Left ventricle myocardium inferior (tissue), 1 donor: ENCODE measurements at regions not wholly inside any gene's neighbourhood (a gene's known extent, or its start where the extent isn't known, plus 50 kb on each side); places are given as distances from the start of the nearest gene placed in this dataset.

Experiments used
- DNase-seq: peaks from one replicate; pipeline ENCODE4 v3.0.0-alpha.2; 2020
- H3K27ac ChIP-seq: fragments of 200-600 bp; replicated peaks from 2 replicates; pipeline ENCODE4 v1.8.0; 2021
- H3K27me3 ChIP-seq: fragments of 200-600 bp; 2 replicates; pipeline ENCODE4 v1.8.0; 2021; ENCODE audit warnings: low read depth
- H3K36me3 ChIP-seq: fragments of 200-600 bp; 2 replicates; pipeline ENCODE4 v1.8.0; 2021
- H3K4me1 ChIP-seq: fragments of 200-600 bp; 2 replicates; pipeline ENCODE4 v1.8.0; 2021
- H3K4me3 ChIP-seq: fragments of 200-600 bp; 2 replicates; pipeline ENCODE4 v1.8.0; 2021; ENCODE audit warnings: mild to moderate bottlenecking, moderate library complexity
- H3K9me3 ChIP-seq: fragments of 200-600 bp; replicated peaks from 2 replicates; pipeline ENCODE4 v1.8.0; 2021
- intact Hi-C: fragments of 100-400 bp; cut with micrococcal nuclease; formaldehyde crosslinking; loops from one replicate; pipeline ENCODE4 v1.11.0; 2022
- TF ChIP-seq, protein P1 (sequence below): fragments of 200-600 bp; IDR thresholded peaks from 2 replicates; pipeline ENCODE4 v1.8.0; 2021; ENCODE audit warnings: antibody characterized with exemption, mild to moderate bottlenecking, borderline replicate concordance
- donor health status: DM: no; HTN: yes; CAD: no; lungs with severe emphysema.

DNA sequence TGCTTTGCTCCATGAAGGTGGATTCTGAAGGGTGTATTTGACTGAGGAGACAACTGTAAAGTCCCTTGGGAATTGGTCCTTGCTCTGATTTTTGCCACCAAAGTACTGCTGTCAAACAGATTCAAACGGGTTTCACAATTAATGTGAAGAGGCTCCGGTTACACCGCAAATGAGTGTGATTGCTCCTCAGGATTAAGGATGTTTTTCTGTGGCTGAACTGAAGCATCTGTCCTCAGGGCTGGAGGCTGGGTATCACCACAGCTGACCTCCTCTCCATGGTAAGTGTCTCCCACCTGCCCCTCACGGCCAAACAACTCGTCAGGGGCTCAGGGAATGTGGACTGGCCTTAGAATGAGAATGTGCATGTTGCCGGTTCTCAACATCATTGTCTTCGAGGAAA is 130.4 kb upstream of the NDUFV2 start:
- peaks cover 9% of the 10 kb centered on the region for H3K27me3 ChIP-seq
- TF ChIP-seq, protein P1, sequence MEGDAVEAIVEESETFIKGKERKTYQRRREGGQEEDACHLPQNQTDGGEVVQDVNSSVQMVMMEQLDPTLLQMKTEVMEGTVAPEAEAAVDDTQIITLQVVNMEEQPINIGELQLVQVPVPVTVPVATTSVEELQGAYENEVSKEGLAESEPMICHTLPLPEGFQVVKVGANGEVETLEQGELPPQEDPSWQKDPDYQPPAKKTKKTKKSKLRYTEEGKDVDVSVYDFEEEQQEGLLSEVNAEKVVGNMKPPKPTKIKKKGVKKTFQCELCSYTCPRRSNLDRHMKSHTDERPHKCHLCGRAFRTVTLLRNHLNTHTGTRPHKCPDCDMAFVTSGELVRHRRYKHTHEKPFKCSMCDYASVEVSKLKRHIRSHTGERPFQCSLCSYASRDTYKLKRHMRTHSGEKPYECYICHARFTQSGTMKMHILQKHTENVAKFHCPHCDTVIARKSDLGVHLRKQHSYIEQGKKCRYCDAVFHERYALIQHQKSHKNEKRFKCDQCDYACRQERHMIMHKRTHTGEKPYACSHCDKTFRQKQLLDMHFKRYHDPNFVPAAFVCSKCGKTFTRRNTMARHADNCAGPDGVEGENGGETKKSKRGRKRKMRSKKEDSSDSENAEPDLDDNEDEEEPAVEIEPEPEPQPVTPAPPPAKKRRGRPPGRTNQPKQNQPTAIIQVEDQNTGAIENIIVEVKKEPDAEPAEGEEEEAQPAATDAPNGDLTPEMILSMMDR, result no peak

GRCh38 chr18:8974279-8974678 is 128.2 kb upstream of the NDUFV2 start:
- DNase-seq, result no peak
- Histone ChIP-seq H3K36me3 (no peaks in the 10 kb centered on the region), H3K4me3 (no peak overlapping the region), H3K27ac (no peak overlapping the region), H3K4me1 (no peaks in the 10 kb centered on the region), H3K9me3 (peaks cover 19% of the 10 kb centered on the region), H3K27me3 (peaks cover 3% of the 10 kb centered on the region)
- intact Hi-C loops, result no loop called here
- TF ChIP-seq, protein P1, result no peak

More for the DNA sequence above, 130.4 kb upstream of the NDUFV2 start:
- Histone ChIP-seq H3K9me3 (peaks cover 19% of the 10 kb centered on the region), H3K4me3 (no peak overlapping the region), H3K36me3 (no peaks in the 10 kb centered on the region), H3K27ac (no peak overlapping the region), H3K4me1 (no peaks in the 10 kb centered on the region)
- no peak for DNase-seq
- intact Hi-C loops, result no loop called here

DNA sequence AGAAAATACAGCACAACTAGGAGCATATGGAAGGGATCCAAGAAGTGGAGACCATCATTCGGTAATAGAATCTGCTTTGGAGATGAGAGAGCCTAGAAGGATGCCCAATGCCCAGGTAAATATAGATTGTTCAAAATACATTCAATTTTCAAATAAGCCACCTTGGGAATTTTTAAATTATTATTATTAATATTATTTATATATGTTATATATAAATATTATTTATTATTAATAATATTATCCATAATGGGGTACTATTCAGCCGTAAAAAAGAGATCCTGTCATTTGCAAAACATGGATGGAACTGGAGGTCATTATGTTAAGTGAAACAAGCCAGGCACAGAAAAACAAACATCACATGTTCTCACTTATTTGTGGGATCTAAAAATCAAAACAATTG is 127.8 kb upstream of the NDUFV2 start:
- Histone ChIP-seq H3K4me3 (no peak overlapping the region), H3K4me1 (no peaks in the 10 kb centered on the region), H3K36me3 (no peaks in the 10 kb centered on the region), H3K27me3 (peaks cover 3% of the 10 kb centered on the region), H3K27ac (no peak overlapping the region), H3K9me3 (peaks cover 19% of the 10 kb centered on the region)
- TF ChIP-seq, protein P1, result no peak
- no peak for DNase-seq
- intact Hi-C loops, result no loop called here

- no peak for DNase-seq
- Histone ChIP-seq H3K9me3 (peaks cover 19% of the 10 kb centered on the region), H3K4me3 (no peak overlapping the region), H3K27me3 (peaks cover 3% of the 10 kb centered on the region), H3K36me3 (no peaks in the 10 kb centered on the region), H3K27ac (no peak overlapping the region), H3K4me1 (no peaks in the 10 kb centered on the region)
- TF ChIP-seq, protein P1, result no peak
- intact Hi-C loops, result no loop called here
Measured at GRCh38 chr18:8975624-8976023, 126.9 kb upstream of the NDUFV2 start.

DNA sequence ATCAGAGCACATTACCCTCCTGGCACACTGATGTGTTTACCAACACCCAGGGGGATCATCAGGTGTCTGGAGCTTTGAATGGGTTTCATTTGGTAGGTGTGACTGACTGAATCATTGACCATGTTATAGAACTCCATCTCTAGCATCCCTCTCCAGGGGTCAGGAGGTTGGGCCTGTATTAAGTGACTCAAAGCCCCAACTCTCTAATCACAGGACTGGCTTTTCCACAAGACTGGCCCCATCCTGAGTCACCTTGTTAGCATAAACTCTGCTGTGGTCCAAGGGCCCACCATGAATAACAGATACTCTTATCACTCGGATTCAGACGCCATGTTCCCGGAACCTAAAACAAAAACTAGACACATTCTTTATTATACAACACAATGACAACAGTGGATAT is 125.9 kb upstream of the NDUFV2 start:
- Histone ChIP-seq H3K27me3 (peaks cover 3% of the 10 kb centered on the region), H3K4me3 (no peak overlapping the region), H3K36me3 (no peaks in the 10 kb centered on the region), H3K4me1 (no peaks in the 10 kb centered on the region), H3K27ac (no peak overlapping the region), H3K9me3 (peaks cover 19% of the 10 kb centered on the region)
- TF ChIP-seq, protein P1, result no peak
- DNase-seq, result no peak
- intact Hi-C loops, result no loop called here

- no peaks in the 10 kb centered on the region for H3K36me3 ChIP-seq
- DNase-seq, result no peak
- TF ChIP-seq, protein P1, result no peak
- H3K4me3 ChIP-seq, result no peak overlapping the region
- peaks cover 3% of the 10 kb centered on the region for H3K27me3 ChIP-seq
- no peak overlapping the region for H3K27ac ChIP-seq
- H3K4me1 ChIP-seq, result no peaks in the 10 kb centered on the region
- peaks cover 19% of the 10 kb centered on the region for H3K9me3 ChIP-seq
- intact Hi-C loops, result no loop called here
Measured at GRCh38 chr18:8977166-8977565, 125.3 kb upstream of the NDUFV2 start.
